ENCODE measurements at regions not wholly inside any gene's neighbourhood (a gene's known extent, or its start where the extent isn't known, plus 50 kb on each side); places are given as distances from the start of the nearest gene placed in this dataset.

DNA sequence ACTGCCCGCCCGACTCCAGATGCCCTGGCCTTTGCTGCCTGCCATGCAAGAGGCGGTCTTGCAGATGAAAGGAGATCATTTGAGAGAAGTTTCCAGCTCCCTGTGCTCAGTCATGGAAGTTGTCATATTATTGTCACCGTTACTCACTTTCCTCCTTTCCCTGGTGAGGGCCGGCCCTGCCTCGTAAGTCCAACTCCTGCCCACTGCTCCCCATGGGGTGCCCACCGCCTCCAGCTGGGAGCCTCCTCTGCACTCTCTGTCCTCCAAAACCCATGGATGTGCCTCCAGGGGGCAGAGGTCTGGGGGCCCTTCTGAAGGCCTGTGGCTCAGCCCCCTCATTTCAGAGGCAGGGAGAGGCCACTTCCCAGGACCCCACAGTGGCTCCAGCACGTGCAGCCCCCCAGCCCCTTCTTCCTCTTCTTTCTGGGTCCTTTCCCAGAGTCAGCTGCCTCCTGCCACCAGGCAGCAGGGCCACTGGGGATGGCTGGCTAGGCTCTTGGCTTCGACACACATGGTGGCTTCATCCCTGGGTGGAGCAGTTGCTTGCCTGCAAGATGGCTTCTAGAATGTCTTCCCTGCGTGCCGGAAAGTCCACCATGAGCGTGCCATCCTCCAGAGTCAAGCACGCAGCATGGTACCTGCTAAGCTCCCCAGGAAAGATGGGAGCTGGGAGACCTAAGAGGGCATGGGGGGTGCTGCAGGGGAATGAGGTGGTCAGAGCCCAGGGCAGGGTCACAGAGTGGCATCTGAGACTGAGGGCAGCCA is 97.9 kb upstream of the RUNX3 start:
- Histone ChIP-seq H3K79me2 (replicated peaks; ENCODE audit: insufficient read depth, low read length) (no peaks in the 10 kb centered on the region), H3K4me2 (ENCODE audit: low read length) (no peak overlapping the region), H3K9ac (ENCODE audit: low read length) (no peak overlapping the region), H3F3A (ENCODE audit: insufficient read depth, low read length, poor library complexity, severe bottlenecking) (no peaks in the 10 kb centered on the region), H3K27ac (ENCODE audit: low read length) (no peak overlapping the region), H4K20me1 (ENCODE audit: insufficient read depth) (no peaks in the 10 kb centered on the region), H2AFZ (ENCODE audit: low read depth, low read length) (no peak overlapping the region), H3K27me3 (ENCODE audit: insufficient read depth, low read depth, low read length) (no peaks in the 10 kb centered on the region), H3K4me3 (ENCODE audit: low read length) (no peak overlapping the region), H3K9me2 (ENCODE audit: insufficient read depth, low read length) (no peaks in the 10 kb centered on the region), H3K36me3 (ENCODE audit: insufficient read depth, low read length) (no peaks in the 10 kb centered on the region), H3K9me3 (ENCODE audit: low read length) (no peaks in the 10 kb centered on the region)
- TF ChIP-seq SMC3 (conservative IDR thresholded peaks at IDR 0.05; ENCODE audit: poor library complexity): no peak
- no peak for TF ChIP-seq TAF1 (IDR thresholded peaks at IDR 0.05; ENCODE audit: low read depth)
- TF ChIP-seq MXI1 (conservative IDR thresholded peaks at IDR 0.05; ENCODE audit: poor library complexity, severe bottlenecking): no peak
- no peak for TF ChIP-seq EP300 (conservative IDR thresholded peaks at IDR 0.05; ENCODE audit: poor library complexity, severe bottlenecking)
- TF ChIP-seq, protein P1, sequence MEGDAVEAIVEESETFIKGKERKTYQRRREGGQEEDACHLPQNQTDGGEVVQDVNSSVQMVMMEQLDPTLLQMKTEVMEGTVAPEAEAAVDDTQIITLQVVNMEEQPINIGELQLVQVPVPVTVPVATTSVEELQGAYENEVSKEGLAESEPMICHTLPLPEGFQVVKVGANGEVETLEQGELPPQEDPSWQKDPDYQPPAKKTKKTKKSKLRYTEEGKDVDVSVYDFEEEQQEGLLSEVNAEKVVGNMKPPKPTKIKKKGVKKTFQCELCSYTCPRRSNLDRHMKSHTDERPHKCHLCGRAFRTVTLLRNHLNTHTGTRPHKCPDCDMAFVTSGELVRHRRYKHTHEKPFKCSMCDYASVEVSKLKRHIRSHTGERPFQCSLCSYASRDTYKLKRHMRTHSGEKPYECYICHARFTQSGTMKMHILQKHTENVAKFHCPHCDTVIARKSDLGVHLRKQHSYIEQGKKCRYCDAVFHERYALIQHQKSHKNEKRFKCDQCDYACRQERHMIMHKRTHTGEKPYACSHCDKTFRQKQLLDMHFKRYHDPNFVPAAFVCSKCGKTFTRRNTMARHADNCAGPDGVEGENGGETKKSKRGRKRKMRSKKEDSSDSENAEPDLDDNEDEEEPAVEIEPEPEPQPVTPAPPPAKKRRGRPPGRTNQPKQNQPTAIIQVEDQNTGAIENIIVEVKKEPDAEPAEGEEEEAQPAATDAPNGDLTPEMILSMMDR (IDR thresholded peaks at IDR 0.05; ENCODE audit: poor library complexity, severe bottlenecking): no peak
- TF ChIP-seq RAD21 (conservative IDR thresholded peaks at IDR 0.05): no peak
- no peak for TF ChIP-seq EZH2 (IDR thresholded peaks at IDR 0.05; ENCODE audit: borderline replicate concordance, insufficient read depth, low read length, poor library complexity, severe bottlenecking)
- TF ChIP-seq, protein P2, sequence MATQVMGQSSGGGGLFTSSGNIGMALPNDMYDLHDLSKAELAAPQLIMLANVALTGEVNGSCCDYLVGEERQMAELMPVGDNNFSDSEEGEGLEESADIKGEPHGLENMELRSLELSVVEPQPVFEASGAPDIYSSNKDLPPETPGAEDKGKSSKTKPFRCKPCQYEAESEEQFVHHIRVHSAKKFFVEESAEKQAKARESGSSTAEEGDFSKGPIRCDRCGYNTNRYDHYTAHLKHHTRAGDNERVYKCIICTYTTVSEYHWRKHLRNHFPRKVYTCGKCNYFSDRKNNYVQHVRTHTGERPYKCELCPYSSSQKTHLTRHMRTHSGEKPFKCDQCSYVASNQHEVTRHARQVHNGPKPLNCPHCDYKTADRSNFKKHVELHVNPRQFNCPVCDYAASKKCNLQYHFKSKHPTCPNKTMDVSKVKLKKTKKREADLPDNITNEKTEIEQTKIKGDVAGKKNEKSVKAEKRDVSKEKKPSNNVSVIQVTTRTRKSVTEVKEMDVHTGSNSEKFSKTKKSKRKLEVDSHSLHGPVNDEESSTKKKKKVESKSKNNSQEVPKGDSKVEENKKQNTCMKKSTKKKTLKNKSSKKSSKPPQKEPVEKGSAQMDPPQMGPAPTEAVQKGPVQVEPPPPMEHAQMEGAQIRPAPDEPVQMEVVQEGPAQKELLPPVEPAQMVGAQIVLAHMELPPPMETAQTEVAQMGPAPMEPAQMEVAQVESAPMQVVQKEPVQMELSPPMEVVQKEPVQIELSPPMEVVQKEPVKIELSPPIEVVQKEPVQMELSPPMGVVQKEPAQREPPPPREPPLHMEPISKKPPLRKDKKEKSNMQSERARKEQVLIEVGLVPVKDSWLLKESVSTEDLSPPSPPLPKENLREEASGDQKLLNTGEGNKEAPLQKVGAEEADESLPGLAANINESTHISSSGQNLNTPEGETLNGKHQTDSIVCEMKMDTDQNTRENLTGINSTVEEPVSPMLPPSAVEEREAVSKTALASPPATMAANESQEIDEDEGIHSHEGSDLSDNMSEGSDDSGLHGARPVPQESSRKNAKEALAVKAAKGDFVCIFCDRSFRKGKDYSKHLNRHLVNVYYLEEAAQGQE (IDR thresholded peaks at IDR 0.05; ENCODE audit: borderline replicate concordance): no peak
- TF ChIP-seq POLR2AphosphoS5 (IDR thresholded peaks at IDR 0.05): no peak

DNA sequence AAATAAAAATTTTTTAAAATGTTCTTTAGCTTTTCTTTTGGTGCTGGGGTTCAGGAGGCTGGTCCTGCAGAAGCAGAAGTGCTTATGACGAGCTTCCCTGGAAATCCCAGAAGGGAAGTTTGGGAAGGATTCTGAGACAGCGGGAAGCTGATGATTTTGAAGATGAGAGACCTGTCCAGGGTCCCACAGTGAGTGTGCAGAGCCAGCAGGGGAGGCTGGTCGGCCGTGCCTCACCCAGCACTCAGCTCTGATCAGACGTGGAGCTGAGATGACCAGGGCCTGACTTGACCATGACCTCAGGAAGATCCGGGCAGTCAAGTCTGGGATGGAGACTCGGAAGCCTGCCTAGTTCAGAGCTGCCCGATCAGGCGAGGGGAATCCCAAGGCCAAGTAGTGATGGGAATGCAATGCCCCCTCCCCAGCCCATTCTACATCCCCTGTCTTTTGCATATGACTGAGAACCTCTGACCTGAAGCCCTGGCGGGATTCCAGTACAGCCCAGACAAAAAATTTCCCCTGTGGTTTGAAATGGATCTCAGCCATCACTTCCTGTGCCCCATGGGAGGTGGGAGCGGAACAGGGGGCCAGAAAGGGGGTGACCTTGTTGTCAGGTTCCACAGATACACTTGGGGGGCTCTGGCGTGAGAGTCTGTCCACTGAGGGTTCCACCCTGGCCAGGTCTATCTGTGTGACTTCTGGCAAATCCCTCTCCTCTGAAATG is 96.8 kb upstream of the RUNX3 start:
- Histone ChIP-seq H3F3A (ENCODE audit: insufficient read depth, low read length, poor library complexity, severe bottlenecking) (no peaks in the 10 kb centered on the region), H3K36me3 (ENCODE audit: insufficient read depth, low read length) (no peaks in the 10 kb centered on the region), H4K20me1 (ENCODE audit: insufficient read depth) (no peaks in the 10 kb centered on the region), H3K4me3 (ENCODE audit: low read length) (no peak overlapping the region), H3K9me3 (ENCODE audit: low read length) (no peaks in the 10 kb centered on the region), H2AFZ (ENCODE audit: low read depth, low read length) (no peak overlapping the region), H3K4me2 (ENCODE audit: low read length) (no peak overlapping the region), H3K9ac (ENCODE audit: low read length) (no peak overlapping the region), H3K27me3 (ENCODE audit: insufficient read depth, low read depth, low read length) (no peaks in the 10 kb centered on the region), H3K27ac (ENCODE audit: low read length) (no peak overlapping the region), H3K9me2 (ENCODE audit: insufficient read depth, low read length) (no peaks in the 10 kb centered on the region), H3K79me2 (replicated peaks; ENCODE audit: insufficient read depth, low read length) (no peaks in the 10 kb centered on the region)
- no peak for TF ChIP-seq RAD21 (conservative IDR thresholded peaks at IDR 0.05)
- no peak for TF ChIP-seq MXI1 (conservative IDR thresholded peaks at IDR 0.05; ENCODE audit: poor library complexity, severe bottlenecking)
- TF ChIP-seq EP300 (conservative IDR thresholded peaks at IDR 0.05; ENCODE audit: poor library complexity, severe bottlenecking): no peak
- TF ChIP-seq, protein P2 (IDR thresholded peaks at IDR 0.05; ENCODE audit: borderline replicate concordance): no peak
- no peak for TF ChIP-seq EZH2 (IDR thresholded peaks at IDR 0.05; ENCODE audit: borderline replicate concordance, insufficient read depth, low read length, poor library complexity, severe bottlenecking)
- no peak for TF ChIP-seq SMC3 (conservative IDR thresholded peaks at IDR 0.05; ENCODE audit: poor library complexity)
- TF ChIP-seq, protein P1 (IDR thresholded peaks at IDR 0.05; ENCODE audit: poor library complexity, severe bottlenecking): no peak
- no peak for TF ChIP-seq POLR2AphosphoS5 (IDR thresholded peaks at IDR 0.05)
- TF ChIP-seq TAF1 (IDR thresholded peaks at IDR 0.05; ENCODE audit: low read depth): no peak
